A673 (cell line): ENCODE measurements at regions not wholly inside any gene's neighbourhood (a gene's known extent, or its start where the extent isn't known, plus 50 kb on each side); places are given as distances from the start of the nearest gene placed in this dataset.

ENCODE experiments used
- EZH2 ChIP-seq: fragments of 200-600 bp; sonication (generic); IDR thresholded peaks from 2 replicates; pipeline ENCODE4 v1.6.1; 2017; ENCODE audit warnings: borderline replicate concordance, low read depth, mild to moderate bottlenecking, mixed read lengths, antibody characterized with exemption, low read length; ENCODE audit not compliant: poor library complexity, severe bottlenecking
- TF ChIP-seq, protein P1 (sequence below): fragments of 300-800, 200-600 bp; sonication (generic); conservative IDR thresholded peaks from 2 replicates; pipeline ENCODE4 v1.5.1; 2017; ENCODE audit warnings: low read depth, mild to moderate bottlenecking, antibody characterized with exemption, low read length, moderate library complexity, mixed read lengths

DNA sequence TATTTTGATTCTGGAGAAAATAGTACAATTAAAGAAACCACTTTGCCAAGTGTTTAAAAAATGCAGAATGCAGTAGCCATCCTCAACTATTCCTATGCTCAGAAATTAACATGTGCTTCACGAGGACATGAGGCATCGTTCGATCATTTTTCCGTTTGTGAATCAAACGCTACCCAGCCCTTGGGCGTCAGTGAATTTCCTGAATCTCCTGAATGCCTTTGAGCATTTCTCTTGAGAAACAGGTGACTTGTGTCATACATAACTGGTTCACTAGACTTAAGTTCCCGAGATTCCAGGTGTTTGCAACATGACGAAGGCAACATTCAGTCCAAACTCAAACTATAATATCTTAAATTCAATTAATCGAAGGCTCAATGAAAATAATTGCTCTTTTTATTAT is 110.0 kb upstream of the ALKAL2 start:
- TF ChIP-seq, protein P1, sequence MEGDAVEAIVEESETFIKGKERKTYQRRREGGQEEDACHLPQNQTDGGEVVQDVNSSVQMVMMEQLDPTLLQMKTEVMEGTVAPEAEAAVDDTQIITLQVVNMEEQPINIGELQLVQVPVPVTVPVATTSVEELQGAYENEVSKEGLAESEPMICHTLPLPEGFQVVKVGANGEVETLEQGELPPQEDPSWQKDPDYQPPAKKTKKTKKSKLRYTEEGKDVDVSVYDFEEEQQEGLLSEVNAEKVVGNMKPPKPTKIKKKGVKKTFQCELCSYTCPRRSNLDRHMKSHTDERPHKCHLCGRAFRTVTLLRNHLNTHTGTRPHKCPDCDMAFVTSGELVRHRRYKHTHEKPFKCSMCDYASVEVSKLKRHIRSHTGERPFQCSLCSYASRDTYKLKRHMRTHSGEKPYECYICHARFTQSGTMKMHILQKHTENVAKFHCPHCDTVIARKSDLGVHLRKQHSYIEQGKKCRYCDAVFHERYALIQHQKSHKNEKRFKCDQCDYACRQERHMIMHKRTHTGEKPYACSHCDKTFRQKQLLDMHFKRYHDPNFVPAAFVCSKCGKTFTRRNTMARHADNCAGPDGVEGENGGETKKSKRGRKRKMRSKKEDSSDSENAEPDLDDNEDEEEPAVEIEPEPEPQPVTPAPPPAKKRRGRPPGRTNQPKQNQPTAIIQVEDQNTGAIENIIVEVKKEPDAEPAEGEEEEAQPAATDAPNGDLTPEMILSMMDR = no peak
- no peak for TF ChIP-seq EZH2
